ENCODE measurements at regions not wholly inside any gene's neighbourhood (a gene's known extent, or its start where the extent isn't known, plus 50 kb on each side); places are given as distances from the start of the nearest gene placed in this dataset.

DNA sequence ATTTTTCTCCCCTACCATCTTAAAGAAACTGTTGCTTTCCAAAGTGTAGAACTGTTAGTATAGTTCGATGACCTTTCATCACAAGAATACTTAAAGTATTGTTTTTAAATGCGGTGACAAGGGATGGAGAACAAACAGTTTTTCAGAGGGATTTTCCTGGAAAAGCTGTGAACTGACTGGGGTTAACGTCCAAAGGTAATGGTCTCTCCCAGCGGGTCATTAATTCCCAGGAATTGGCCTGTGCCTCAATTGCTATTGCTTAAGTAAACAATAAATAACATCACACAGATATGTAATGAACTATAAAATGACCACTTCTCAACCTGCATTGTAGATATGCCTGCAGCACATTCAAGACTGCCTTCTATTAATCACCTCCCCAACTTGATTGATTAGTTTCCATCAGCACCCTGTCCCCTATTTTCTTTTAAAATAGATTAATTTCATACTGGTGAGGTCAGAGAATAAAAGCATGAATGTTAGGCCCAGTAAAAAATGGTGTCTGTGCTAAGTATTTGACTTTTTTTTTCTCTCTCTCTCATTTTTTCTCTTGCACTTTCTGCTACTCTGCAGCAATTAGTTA, 268.2 kb downstream of the SAMD5 start:
- Histone ChIP-seq H2AFZ (replicated peaks; ENCODE audit: low read length, poor library complexity) (no peak overlapping the region), H3K27me3 (ENCODE audit: control insufficient read depth, insufficient read depth, low read length) (no peaks in the 10 kb centered on the region), H2BK15ac (ENCODE audit: low read depth, low read length) (no peak overlapping the region), H3K36me3 (ENCODE audit: control insufficient read depth, insufficient read depth, low read length) (no peaks in the 10 kb centered on the region), H3K23ac (ENCODE audit: low read depth, low read length) (no peak overlapping the region), H3K79me1 (ENCODE audit: low read depth in 1 of 2, low read length in 2 of 2) (no peaks in the 10 kb centered on the region), H3K4ac (ENCODE audit: low read depth, low read length) (no peak overlapping the region), H3K18ac (ENCODE audit: low read depth, low read length) (no peak overlapping the region), H4K5ac (ENCODE audit: low read depth, low read length) (no peak overlapping the region), H4K91ac (ENCODE audit: insufficient read depth, low read depth, low read length) (no peak overlapping the region), H2BK120ac (ENCODE audit: low read depth, low read length) (no peak overlapping the region), H3K4me1 (ENCODE audit: control insufficient read depth, insufficient read depth, low read length) (no peaks in the 10 kb centered on the region), H4K20me1 (ENCODE audit: insufficient read depth, low read length) (no peaks in the 10 kb centered on the region), H3K56ac (ENCODE audit: extremely low read depth, insufficient read depth, low read length) (no peak overlapping the region), H3K14ac (replicated peaks; ENCODE audit: low read depth, low read length) (no peak overlapping the region), H4K8ac (ENCODE audit: low read depth in 2 of 2, low read length in 2 of 2) (no peak overlapping the region), H2BK20ac (ENCODE audit: low read depth, low read length) (no peak overlapping the region), H2BK5ac (ENCODE audit: low read depth, low read length, poor library complexity, severe bottlenecking) (no peak overlapping the region), H3K4me2 (ENCODE audit: low read depth, low read length) (no peak overlapping the region), H3K4me3 (ENCODE audit: insufficient read depth, low read depth, low read length) (no peak overlapping the region), H3K9ac (ENCODE audit: low read depth, low read length) (no peak overlapping the region), H2AK9ac (replicated peaks; ENCODE audit: low read depth, low read length, poor library complexity) (no peak overlapping the region), H3K9me1 (ENCODE audit: insufficient read depth, low read length) (no peaks in the 10 kb centered on the region), H3K9me3 (ENCODE audit: control insufficient read depth, insufficient read depth, low read length) (no peaks in the 10 kb centered on the region), H3K27ac (ENCODE audit: insufficient read depth, low read length) (no peak overlapping the region), H2AK5ac (ENCODE audit: low read depth, low read length) (no peak overlapping the region)
- dilution Hi-C loops (cut with HindIII; ENCODE audit: low sequenced_read_pairs, unreplicated experiment), result no loop called here
- CTCF ChIA-PET, result no interaction called here
- no peak for DNase-seq
- no peak for ATAC-seq (ENCODE audit: low read depth)
- in situ Hi-C loops (cut with MboI; ENCODE audit: low sequenced_read_pairs), result no loop called here
- WGBS, 2 experiments (ENCODE audit: extremely low coverage in 2 of 2, insufficient read length in 1 of 2), result no CpG with 5 or more reads among the region's 4 CpGs
- no TSS peak for BruUV-seq (replicated peaks)
- TF ChIP-seq MAFK (IDR thresholded peaks at IDR 0.05; ENCODE audit: low read depth, low read length) (no peak), SMC3 (IDR thresholded peaks at IDR 0.05; ENCODE audit: low read depth, low read length) (no peak), POLR2A (IDR thresholded peaks at IDR 0.05; ENCODE audit: low read depth, low read length) (no peak), FOS (IDR thresholded peaks at IDR 0.05; ENCODE audit: low read depth, low read length) (no peak), RFX5 (IDR thresholded peaks at IDR 0.05; ENCODE audit: low read depth, low read length) (no peak)
- TF ChIP-seq, protein P1, sequence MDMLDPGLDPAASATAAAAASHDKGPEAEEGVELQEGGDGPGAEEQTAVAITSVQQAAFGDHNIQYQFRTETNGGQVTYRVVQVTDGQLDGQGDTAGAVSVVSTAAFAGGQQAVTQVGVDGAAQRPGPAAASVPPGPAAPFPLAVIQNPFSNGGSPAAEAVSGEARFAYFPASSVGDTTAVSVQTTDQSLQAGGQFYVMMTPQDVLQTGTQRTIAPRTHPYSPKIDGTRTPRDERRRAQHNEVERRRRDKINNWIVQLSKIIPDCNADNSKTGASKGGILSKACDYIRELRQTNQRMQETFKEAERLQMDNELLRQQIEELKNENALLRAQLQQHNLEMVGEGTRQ (IDR thresholded peaks at IDR 0.05; ENCODE audit: low read depth, low read length), result no peak
- TF ChIP-seq, protein P2, sequence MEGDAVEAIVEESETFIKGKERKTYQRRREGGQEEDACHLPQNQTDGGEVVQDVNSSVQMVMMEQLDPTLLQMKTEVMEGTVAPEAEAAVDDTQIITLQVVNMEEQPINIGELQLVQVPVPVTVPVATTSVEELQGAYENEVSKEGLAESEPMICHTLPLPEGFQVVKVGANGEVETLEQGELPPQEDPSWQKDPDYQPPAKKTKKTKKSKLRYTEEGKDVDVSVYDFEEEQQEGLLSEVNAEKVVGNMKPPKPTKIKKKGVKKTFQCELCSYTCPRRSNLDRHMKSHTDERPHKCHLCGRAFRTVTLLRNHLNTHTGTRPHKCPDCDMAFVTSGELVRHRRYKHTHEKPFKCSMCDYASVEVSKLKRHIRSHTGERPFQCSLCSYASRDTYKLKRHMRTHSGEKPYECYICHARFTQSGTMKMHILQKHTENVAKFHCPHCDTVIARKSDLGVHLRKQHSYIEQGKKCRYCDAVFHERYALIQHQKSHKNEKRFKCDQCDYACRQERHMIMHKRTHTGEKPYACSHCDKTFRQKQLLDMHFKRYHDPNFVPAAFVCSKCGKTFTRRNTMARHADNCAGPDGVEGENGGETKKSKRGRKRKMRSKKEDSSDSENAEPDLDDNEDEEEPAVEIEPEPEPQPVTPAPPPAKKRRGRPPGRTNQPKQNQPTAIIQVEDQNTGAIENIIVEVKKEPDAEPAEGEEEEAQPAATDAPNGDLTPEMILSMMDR (conservative IDR thresholded peaks at IDR 0.05; ENCODE audit: low read depth, low read length), result no peak
- intact Hi-C loops (cut with micrococcal nuclease), result no loop called here
- POLR2A ChIA-PET (ENCODE audit: unreplicated experiment), result interaction anchor here (0.6 kb wide), 1 partner anchor 243 kb away, joined by 4 read pairs; no protein-coding TSS in a partner anchor

Measured in IMR-90 (cell line).